HepG2 (cell line): ENCODE measurements at regions not wholly inside any gene's neighbourhood (a gene's known extent, or its start where the extent isn't known, plus 50 kb on each side); places are given as distances from the start of the nearest gene placed in this dataset.

Experiments
- ATAC-seq: fragments of 200-7000 bp; cut with Tn5 transposase; 3 replicates; pipeline ENCODE4 v1.9.1; 2020; ENCODE audit warnings: mild to moderate bottlenecking, moderate library complexity
- BruUV-seq: library from RNA; stranded (reverse); fragments of 400-500 nt; replicated peaks from 2 replicates; lab custom pipeline; 2021; lab: Mats Ljungman, UMichigan
- CTCF ChIA-PET: fragments of 300-600 bp; formaldehyde crosslinking; extraction: SDS; loops from one replicate; lab custom pipeline; 2021; ENCODE audit warnings: low total read pairs, inconsistent platforms, low intra/inter-chr PET ratio; lab: Yijun Ruan, JAX
- POLR2A ChIA-PET: fragments of 350-600 bp; sonication (Branson Sonifier 250); formaldehyde crosslinking; loops from one replicate; lab custom pipeline; 2020; ENCODE audit warnings: antibody characterized with exemption, inconsistent platforms; lab: Yijun Ruan, JAX
- DNase-seq: peaks from one replicate; pipeline ENCODE4 v3.0.0-alpha.2; 2015; ENCODE audit warnings: low spot score
- FAIRE-seq: peaks from 3 replicates; lab custom pipeline; 2011; peaks lifted over from hg19 to GRCh38; lab: Jason Lieb, UNC
- H2AFZ ChIP-seq: one replicate; pipeline ENCODE4 v1.6.1; 2011; ENCODE audit warnings: low read length, inconsistent platforms
- H3K27ac ChIP-seq: fragments of 300-600 bp; 3 replicates; pipeline ENCODE4 v1.8.0; 2011; ENCODE audit warnings: mixed run types, mild to moderate bottlenecking, mixed read lengths, low read length, inconsistent platforms; ENCODE audit not compliant: insufficient read depth; ENCODE audit errors: extremely low read length
- H3K27me3 ChIP-seq, 2 experiments: fragments of 200-600 bp in 1 of 2; 2 replicates in 1 of 2; 3 replicates in 1 of 2; pipeline versions ENCODE4 v1.6.0 to v1.8.0; 2011; ENCODE audit warnings: low read length in 2 of 2, mild to moderate bottlenecking in 2 of 2, moderate library complexity in 2 of 2, inconsistent platforms in 1 of 2; ENCODE audit not compliant: insufficient read depth in 2 of 2, control insufficient read depth in 1 of 2
- H3K36me3 ChIP-seq, 2 experiments: fragments of 200-600 bp in 1 of 2; replicated peaks in 1 of 2; 2 replicates in 1 of 2; 3 replicates in 1 of 2; pipeline versions ENCODE4 v1.5.1 to v1.8.0; 2011; ENCODE audit warnings: low read length in 2 of 2, inconsistent platforms in 1 of 2; ENCODE audit not compliant: insufficient read depth in 2 of 2, control insufficient read depth in 1 of 2
- H3K4me1 ChIP-seq: 2 replicates; pipeline ENCODE4 v1.5.1; 2012; ENCODE audit warnings: low read length, inconsistent platforms; ENCODE audit not compliant: insufficient read depth
- H3K4me2 ChIP-seq: 2 replicates; pipeline ENCODE4 v1.6.0; 2011; ENCODE audit warnings: low read depth, low read length, inconsistent platforms
- H3K4me3 ChIP-seq, 3 experiments: fragments of 200-600 bp in 1 of 3; sonication (generic), shearing (Covaris generic) in 1 of 3; replicated peaks in 1 of 3; 2 replicates each; pipeline ENCODE4 v1.5.1; 2011 to 2016; ENCODE audit warnings: low read length in 3 of 3, inconsistent platforms in 2 of 3, low read depth in 2 of 3, mild to moderate bottlenecking in 2 of 3, control low read depth in 1 of 3, mixed read lengths in 1 of 3; ENCODE audit not compliant: insufficient read depth in 1 of 3
- H3K79me2 ChIP-seq: one replicate; pipeline ENCODE4 v1.6.1; 2011; ENCODE audit warnings: low read length, inconsistent platforms; ENCODE audit not compliant: insufficient read depth
- H3K9ac ChIP-seq: 2 replicates; pipeline ENCODE4 v1.6.0; 2011; ENCODE audit warnings: mild to moderate bottlenecking, low read depth, low read length, inconsistent platforms; ENCODE audit not compliant: insufficient read depth
- H3K9me3 ChIP-seq: 2 replicates; pipeline ENCODE4 v1.5.1; 2012; ENCODE audit warnings: mild to moderate bottlenecking, low read length
- H4K20me1 ChIP-seq: 2 replicates; pipeline ENCODE4 v1.6.0; 2011; ENCODE audit warnings: inconsistent platforms, mild to moderate bottlenecking, low read length, moderate library complexity; ENCODE audit not compliant: insufficient read depth
- CBX2 ChIP-seq, 2 experiments: fragments of 200-600 bp in 1 of 2; sonication (generic); formaldehyde crosslinking in 1 of 2; IDR thresholded peaks; 2 replicates each; pipeline versions ENCODE4 v1.7.0 to v1.8.1; 2018 to 2022; ENCODE audit warnings: low read depth in 2 of 2, low read length in 1 of 2, mild to moderate bottlenecking in 1 of 2, missing genetic modification reagents in 1 of 2
- IKZF4 ChIP-seq: sonication (generic); formaldehyde crosslinking; IDR thresholded peaks from 2 replicates; pipeline ENCODE4 v1.5.1; 2020; ENCODE audit warnings: borderline replicate concordance, mild to moderate bottlenecking, low read depth, missing genetic modification reagents; ENCODE audit errors: not compliant biosample characterization
- NCOA2 ChIP-seq: sonication (generic); formaldehyde crosslinking; IDR thresholded peaks from 2 replicates; pipeline ENCODE4 v1.8.0; 2022; ENCODE audit warnings: inconsistent platforms
- RFXAP ChIP-seq: sonication (generic); formaldehyde crosslinking; IDR thresholded peaks from 2 replicates; pipeline ENCODE4 v1.4.0; 2020; ENCODE audit warnings: missing genetic modification reagents, borderline replicate concordance
- ZNF350 ChIP-seq: sonication (generic); formaldehyde crosslinking; IDR thresholded peaks from 2 replicates; pipeline ENCODE4 v1.4.0; 2020; ENCODE audit warnings: mild to moderate bottlenecking, low read depth, missing genetic modification reagents, borderline replicate concordance
- ZNF501 ChIP-seq: sonication (generic); formaldehyde crosslinking; IDR thresholded peaks from 2 replicates; pipeline ENCODE4 v1.5.1; 2020; ENCODE audit warnings: mild to moderate bottlenecking, moderate library complexity, missing genetic modification reagents
- ZSCAN9 ChIP-seq: IDR thresholded peaks from 2 replicates; pipeline ENCODE4 v1.6.1; 2016; ENCODE audit warnings: borderline replicate concordance
- WGBS: methylation state at CpG from one replicate; pipeline ENCODE4 v1.1.6; 2017; ENCODE audit warnings: low lambda C conversion rate; 5-methylcytosine and 5-hydroxymethylcytosine counted together
- in situ Hi-C: cut with HindIII; loops from 2 replicates; pipeline ENCODE4 v1.10.0; 2017; ENCODE audit warnings: low pct_unique_long_range_greater_than_20kb; ENCODE audit not compliant: extremely low pct_ligation_motif_present
- intact Hi-C: fragments of 100-400 bp; cut with micrococcal nuclease; formaldehyde crosslinking; loops from one replicate; pipeline ENCODE4 v1.10.0; 2022; ENCODE audit not compliant: unreplicated experiment
- TF ChIP-seq, protein P1 (sequence below): IDR thresholded peaks from 2 replicates; pipeline ENCODE4 v1.6.1; 2016; ENCODE audit warnings: low read depth, missing genetic modification reagents, missing compliant biosample characterization
- TF ChIP-seq, protein P2 (sequence below): IDR thresholded peaks from 2 replicates; pipeline ENCODE4 v1.6.1; 2016
- TF ChIP-seq, protein P3 (sequence below): sonication (generic); formaldehyde crosslinking; IDR thresholded peaks from 2 replicates; pipeline ENCODE4 v1.5.1; 2020; ENCODE audit warnings: missing genetic modification reagents, mild to moderate bottlenecking, borderline replicate concordance
- TF ChIP-seq, protein P4 (sequence below): sonication (generic); formaldehyde crosslinking; IDR thresholded peaks from 2 replicates; pipeline ENCODE4 v1.8.0; 2022; ENCODE audit warnings: missing genetic modification reagents, low read depth, mild to moderate bottlenecking, borderline replicate concordance

DNA sequence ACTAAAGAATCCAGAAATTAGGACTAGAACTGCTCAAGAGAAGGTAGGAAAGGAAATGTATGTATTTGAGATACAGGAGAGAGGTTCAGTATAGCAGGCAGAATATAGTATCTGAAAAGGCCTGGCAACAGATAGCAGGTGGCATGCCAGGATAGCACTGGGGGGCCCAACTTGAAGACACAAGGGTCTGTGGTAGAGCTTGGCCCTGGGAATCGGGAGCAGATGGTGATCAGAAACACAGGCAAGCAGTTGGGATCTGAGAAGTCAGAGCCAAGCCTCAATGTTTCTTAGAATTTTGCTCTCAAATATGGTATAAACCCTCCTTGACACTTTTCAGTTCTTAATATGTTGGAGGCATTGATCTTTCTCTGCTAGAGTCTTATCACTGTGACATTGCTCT, 499.8 kb upstream of the CD180 start:
- no peak for ATAC-seq

DNA sequence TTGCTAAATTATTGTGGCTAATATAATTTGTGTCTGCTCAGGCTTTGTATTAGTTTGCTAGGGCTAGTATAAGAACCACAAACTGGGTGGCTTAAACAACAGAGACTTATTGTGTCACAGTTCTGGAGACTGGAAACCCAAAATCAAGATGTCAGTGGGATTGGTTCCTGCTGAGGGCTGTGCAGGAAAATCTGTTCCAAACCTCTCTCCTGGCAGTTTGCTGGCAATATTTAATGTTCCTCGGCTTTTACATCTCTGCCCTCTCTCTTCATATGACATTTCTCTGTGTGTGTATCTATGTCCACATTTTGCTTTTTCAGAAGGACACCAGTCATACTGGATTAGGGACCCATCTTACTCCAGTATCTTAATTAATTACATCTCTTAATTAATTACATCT, 498.8 kb upstream of the CD180 start:
- Histone ChIP-seq H3K9ac (no peak overlapping the region), H3K36me3 (no peaks in the 10 kb centered on the region), H4K20me1 (no peaks in the 10 kb centered on the region), H3K27me3 (no peaks in the 10 kb centered on the region; a peak in 1 of 5 replicates), H3K9me3 (no peaks in the 10 kb centered on the region), H3K4me1 (no peaks in the 10 kb centered on the region), H3K27ac (no peak overlapping the region), H3K79me2 (no peaks in the 10 kb centered on the region), H3K4me3 (no peak overlapping the region), H2AFZ (no peak overlapping the region), H3K4me2 (no peak overlapping the region)
- BruUV-seq: no TSS peak
- no peak for FAIRE-seq
- intact Hi-C loops (no loop called here), in situ Hi-C loops (no loop called here)
- WGBS: 56% methylated on average over 1 of the region's 1 CpG
- ATAC-seq: no peak
- ChIA-PET POLR2A (no interaction called here), CTCF (no interaction called here)
- no peak for DNase-seq
- TF ChIP-seq RFXAP (CRISPR knock-in tag) (no peak), ZNF350 (no peak), ZSCAN9 (CRISPR knock-in tag) (no peak), NCOA2 (CRISPR knock-in tag) (no peak)
- TF ChIP-seq, protein P1, sequence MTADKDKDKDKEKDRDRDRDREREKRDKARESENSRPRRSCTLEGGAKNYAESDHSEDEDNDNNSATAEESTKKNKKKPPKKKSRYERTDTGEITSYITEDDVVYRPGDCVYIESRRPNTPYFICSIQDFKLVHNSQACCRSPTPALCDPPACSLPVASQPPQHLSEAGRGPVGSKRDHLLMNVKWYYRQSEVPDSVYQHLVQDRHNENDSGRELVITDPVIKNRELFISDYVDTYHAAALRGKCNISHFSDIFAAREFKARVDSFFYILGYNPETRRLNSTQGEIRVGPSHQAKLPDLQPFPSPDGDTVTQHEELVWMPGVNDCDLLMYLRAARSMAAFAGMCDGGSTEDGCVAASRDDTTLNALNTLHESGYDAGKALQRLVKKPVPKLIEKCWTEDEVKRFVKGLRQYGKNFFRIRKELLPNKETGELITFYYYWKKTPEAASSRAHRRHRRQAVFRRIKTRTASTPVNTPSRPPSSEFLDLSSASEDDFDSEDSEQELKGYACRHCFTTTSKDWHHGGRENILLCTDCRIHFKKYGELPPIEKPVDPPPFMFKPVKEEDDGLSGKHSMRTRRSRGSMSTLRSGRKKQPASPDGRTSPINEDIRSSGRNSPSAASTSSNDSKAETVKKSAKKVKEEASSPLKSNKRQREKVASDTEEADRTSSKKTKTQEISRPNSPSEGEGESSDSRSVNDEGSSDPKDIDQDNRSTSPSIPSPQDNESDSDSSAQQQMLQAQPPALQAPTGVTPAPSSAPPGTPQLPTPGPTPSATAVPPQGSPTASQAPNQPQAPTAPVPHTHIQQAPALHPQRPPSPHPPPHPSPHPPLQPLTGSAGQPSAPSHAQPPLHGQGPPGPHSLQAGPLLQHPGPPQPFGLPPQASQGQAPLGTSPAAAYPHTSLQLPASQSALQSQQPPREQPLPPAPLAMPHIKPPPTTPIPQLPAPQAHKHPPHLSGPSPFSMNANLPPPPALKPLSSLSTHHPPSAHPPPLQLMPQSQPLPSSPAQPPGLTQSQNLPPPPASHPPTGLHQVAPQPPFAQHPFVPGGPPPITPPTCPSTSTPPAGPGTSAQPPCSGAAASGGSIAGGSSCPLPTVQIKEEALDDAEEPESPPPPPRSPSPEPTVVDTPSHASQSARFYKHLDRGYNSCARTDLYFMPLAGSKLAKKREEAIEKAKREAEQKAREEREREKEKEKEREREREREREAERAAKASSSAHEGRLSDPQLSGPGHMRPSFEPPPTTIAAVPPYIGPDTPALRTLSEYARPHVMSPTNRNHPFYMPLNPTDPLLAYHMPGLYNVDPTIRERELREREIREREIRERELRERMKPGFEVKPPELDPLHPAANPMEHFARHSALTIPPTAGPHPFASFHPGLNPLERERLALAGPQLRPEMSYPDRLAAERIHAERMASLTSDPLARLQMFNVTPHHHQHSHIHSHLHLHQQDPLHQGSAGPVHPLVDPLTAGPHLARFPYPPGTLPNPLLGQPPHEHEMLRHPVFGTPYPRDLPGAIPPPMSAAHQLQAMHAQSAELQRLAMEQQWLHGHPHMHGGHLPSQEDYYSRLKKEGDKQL: no peak
- TF ChIP-seq, protein P2, sequence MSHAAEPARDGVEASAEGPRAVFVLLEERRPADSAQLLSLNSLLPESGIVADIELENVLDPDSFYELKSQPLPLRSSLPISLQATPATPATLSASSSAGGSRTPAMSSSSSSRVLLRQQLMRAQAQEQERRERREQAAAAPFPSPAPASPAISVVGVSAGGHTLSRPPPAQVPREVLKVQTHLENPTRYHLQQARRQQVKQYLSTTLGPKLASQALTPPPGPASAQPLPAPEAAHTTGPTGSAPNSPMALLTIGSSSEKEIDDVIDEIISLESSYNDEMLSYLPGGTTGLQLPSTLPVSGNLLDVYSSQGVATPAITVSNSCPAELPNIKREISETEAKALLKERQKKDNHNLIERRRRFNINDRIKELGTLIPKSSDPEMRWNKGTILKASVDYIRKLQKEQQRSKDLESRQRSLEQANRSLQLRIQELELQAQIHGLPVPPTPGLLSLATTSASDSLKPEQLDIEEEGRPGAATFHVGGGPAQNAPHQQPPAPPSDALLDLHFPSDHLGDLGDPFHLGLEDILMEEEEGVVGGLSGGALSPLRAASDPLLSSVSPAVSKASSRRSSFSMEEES: no peak
- TF ChIP-seq, protein P3, sequence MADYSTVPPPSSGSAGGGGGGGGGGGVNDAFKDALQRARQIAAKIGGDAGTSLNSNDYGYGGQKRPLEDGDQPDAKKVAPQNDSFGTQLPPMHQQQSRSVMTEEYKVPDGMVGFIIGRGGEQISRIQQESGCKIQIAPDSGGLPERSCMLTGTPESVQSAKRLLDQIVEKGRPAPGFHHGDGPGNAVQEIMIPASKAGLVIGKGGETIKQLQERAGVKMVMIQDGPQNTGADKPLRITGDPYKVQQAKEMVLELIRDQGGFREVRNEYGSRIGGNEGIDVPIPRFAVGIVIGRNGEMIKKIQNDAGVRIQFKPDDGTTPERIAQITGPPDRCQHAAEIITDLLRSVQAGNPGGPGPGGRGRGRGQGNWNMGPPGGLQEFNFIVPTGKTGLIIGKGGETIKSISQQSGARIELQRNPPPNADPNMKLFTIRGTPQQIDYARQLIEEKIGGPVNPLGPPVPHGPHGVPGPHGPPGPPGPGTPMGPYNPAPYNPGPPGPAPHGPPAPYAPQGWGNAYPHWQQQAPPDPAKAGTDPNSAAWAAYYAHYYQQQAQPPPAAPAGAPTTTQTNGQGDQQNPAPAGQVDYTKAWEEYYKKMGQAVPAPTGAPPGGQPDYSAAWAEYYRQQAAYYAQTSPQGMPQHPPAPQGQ (CRISPR knock-in tag): no peak

More for the DNA sequence above, 499.8 kb upstream of the CD180 start:
- POLR2A ChIA-PET: no interaction called here
- no peak for FAIRE-seq
- Histone ChIP-seq H3K4me3 (no peak overlapping the region), H3K4me2 (no peak overlapping the region), H3K4me1 (no peaks in the 10 kb centered on the region), H3K79me2 (no peaks in the 10 kb centered on the region), H3K27me3 (no peaks in the 10 kb centered on the region; a peak in 1 of 5 replicates), H3K36me3 (no peaks in the 10 kb centered on the region), H3K9me3 (no peaks in the 10 kb centered on the region), H3K9ac (no peak overlapping the region), H3K27ac (no peak overlapping the region), H4K20me1 (no peaks in the 10 kb centered on the region), H2AFZ (no peak overlapping the region)
- CTCF ChIA-PET: no interaction called here
- WGBS: 0% methylated on average over 1 of the region's 1 CpG
- no peak for DNase-seq
- in situ Hi-C loops: no loop called here
- intact Hi-C loops: no loop called here
- BruUV-seq: no TSS peak
- TF ChIP-seq, protein P4, sequence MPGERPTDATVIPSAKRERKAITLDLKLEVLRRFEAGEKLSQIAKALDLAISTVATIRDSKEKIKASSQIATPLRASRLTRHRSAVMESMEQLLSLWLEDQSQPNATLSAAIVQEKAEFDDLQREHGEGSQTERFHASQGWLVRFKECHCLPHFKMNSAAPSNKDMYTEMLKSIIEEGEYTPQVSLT (CRISPR knock-in tag): no peak
- TF ChIP-seq IKZF4 (CRISPR knock-in tag) (no peak), ZNF501 (no peak), CBX2 (IDR thresholded peaks at IDR 0.05; ENCODE audit: low read depth, low read length) (no peak), CBX2 (CRISPR knock-in tag; IDR thresholded peaks at IDR 0.05; ENCODE audit: low read depth) (no peak)
